HL-60 (cell line): ENCODE measurements at regions not wholly inside any gene's neighbourhood (a gene's known extent, or its start where the extent isn't known, plus 50 kb on each side); places are given as distances from the start of the nearest gene placed in this dataset.

ENCODE experiments used
- DNase-seq, 2 experiments: peaks; one replicate each; pipeline ENCODE4 v3.0.0-alpha.2; 2010 to 2020; ENCODE audit warnings: low read depth in 1 of 2, low spot score in 1 of 2
- H3K27ac ChIP-seq: fragments of 250-450 bp; sonication (Bioruptor Pico); replicated peaks from 2 replicates; pipeline ENCODE4 v1.5.1; 2020; ENCODE audit warnings: mild to moderate bottlenecking, moderate library complexity
- H3K27me3 ChIP-seq: fragments of 250-450 bp; sonication (Bioruptor Pico); 2 replicates; pipeline ENCODE4 v1.5.1; 2021; ENCODE audit warnings: mild to moderate bottlenecking, moderate library complexity; ENCODE audit not compliant: insufficient read depth, poor library complexity, severe bottlenecking
- H3K4me3 ChIP-seq: replicated peaks from 2 replicates; pipeline ENCODE4 v1.5.1; 2011; ENCODE audit warnings: mild to moderate bottlenecking, control low read depth, low read length; ENCODE audit not compliant: insufficient read depth
- CTCF ChIP-seq: IDR thresholded peaks from one replicate; pipeline ENCODE4 v1.5.1; 2011; ENCODE audit warnings: low read length, control low read depth, inconsistent platforms; ENCODE audit not compliant: insufficient read depth
- GABPA ChIP-seq: IDR thresholded peaks from 2 replicates; pipeline ENCODE4 v1.6.1; 2012; ENCODE audit warnings: low read depth
- POLR2AphosphoS5 ChIP-seq: IDR thresholded peaks from 2 replicates; pipeline ENCODE4 v1.6.1; 2012; ENCODE audit warnings: low read depth
- SPI1 ChIP-seq: IDR thresholded peaks from 2 replicates; pipeline ENCODE4 v1.6.1; 2012; ENCODE audit warnings: low read depth, mild to moderate bottlenecking, borderline replicate concordance
- TF ChIP-seq, protein P1 (sequence below): IDR thresholded peaks from 2 replicates; pipeline ENCODE4 v1.6.1; 2012; ENCODE audit warnings: low read depth; ENCODE audit not compliant: insufficient replicate concordance

GRCh38 chr17:34195987-34196386 lies 59.1 kb upstream of the CCL2 start:
- H3K27ac ChIP-seq, result no peak overlapping the region
- H3K4me3 ChIP-seq, result no peak overlapping the region
- TF ChIP-seq, protein P1, sequence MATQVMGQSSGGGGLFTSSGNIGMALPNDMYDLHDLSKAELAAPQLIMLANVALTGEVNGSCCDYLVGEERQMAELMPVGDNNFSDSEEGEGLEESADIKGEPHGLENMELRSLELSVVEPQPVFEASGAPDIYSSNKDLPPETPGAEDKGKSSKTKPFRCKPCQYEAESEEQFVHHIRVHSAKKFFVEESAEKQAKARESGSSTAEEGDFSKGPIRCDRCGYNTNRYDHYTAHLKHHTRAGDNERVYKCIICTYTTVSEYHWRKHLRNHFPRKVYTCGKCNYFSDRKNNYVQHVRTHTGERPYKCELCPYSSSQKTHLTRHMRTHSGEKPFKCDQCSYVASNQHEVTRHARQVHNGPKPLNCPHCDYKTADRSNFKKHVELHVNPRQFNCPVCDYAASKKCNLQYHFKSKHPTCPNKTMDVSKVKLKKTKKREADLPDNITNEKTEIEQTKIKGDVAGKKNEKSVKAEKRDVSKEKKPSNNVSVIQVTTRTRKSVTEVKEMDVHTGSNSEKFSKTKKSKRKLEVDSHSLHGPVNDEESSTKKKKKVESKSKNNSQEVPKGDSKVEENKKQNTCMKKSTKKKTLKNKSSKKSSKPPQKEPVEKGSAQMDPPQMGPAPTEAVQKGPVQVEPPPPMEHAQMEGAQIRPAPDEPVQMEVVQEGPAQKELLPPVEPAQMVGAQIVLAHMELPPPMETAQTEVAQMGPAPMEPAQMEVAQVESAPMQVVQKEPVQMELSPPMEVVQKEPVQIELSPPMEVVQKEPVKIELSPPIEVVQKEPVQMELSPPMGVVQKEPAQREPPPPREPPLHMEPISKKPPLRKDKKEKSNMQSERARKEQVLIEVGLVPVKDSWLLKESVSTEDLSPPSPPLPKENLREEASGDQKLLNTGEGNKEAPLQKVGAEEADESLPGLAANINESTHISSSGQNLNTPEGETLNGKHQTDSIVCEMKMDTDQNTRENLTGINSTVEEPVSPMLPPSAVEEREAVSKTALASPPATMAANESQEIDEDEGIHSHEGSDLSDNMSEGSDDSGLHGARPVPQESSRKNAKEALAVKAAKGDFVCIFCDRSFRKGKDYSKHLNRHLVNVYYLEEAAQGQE, result no peak
- TF ChIP-seq SPI1, result no peak
- no peak for TF ChIP-seq GABPA
- DNase-seq, result no peak
- H3K27me3 ChIP-seq, result no peaks in the 10 kb centered on the region

GRCh38 chr17:34198519-34198918 lies 56.6 kb upstream of the CCL2 start:
- no peak for DNase-seq
- Histone ChIP-seq H3K27me3 (no peaks in the 10 kb centered on the region), H3K27ac (no peak overlapping the region), H3K4me3 (no peak overlapping the region)
- TF ChIP-seq GABPA, result no peak
- TF ChIP-seq, protein P1, result no peak
- TF ChIP-seq CTCF, result no peak
- no peak for TF ChIP-seq SPI1
- TF ChIP-seq POLR2AphosphoS5, result no peak

DNA sequence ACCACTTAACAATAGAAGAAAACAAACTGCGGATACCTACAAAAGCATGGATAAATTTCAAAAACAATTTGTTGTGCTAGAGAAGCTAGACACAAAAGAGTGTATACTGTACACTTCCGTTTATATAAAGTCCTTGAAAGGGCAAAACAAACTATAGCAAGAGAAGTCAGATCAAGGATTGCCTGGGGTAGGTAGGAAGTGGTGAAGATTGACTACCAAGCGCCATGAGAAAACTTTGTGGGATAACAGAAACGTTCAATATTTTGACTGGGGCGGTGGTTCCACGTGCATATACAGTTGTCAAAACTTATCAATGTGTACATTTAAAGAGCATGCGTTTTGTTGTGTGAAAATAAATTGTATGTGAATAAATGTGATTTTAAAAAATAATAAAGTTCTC lies 55.6 kb upstream of the CCL2 start:
- DNase-seq, result no peak
- Histone ChIP-seq H3K27me3 (no peaks in the 10 kb centered on the region), H3K4me3 (no peak overlapping the region), H3K27ac (no peak overlapping the region)
- TF ChIP-seq, protein P1, result no peak
- no peak for TF ChIP-seq GABPA
- no peak for TF ChIP-seq SPI1
- TF ChIP-seq POLR2AphosphoS5, result no peak
- no peak for TF ChIP-seq CTCF
